Brain microvascular endothelial cell (primary cell): ENCODE measurements at regions not wholly inside any gene's neighbourhood (a gene's known extent, or its start where the extent isn't known, plus 50 kb on each side); places are given as distances from the start of the nearest gene placed in this dataset.

Experiments
- DNase-seq: peaks from one replicate; pipeline ENCODE4 v3.0.0-alpha.2; 2020
- H3K27ac ChIP-seq: fragments of 250-450 bp; sonication (Bioruptor Pico); 2 replicates; pipeline ENCODE4 v1.5.1; 2020; ENCODE audit warnings: mild to moderate bottlenecking, moderate library complexity
- H3K27me3 ChIP-seq: fragments of 250-450 bp; sonication (Bioruptor Pico); replicated peaks from 2 replicates; pipeline ENCODE4 v1.5.1; 2020; ENCODE audit warnings: mild to moderate bottlenecking
- H3K36me3 ChIP-seq: fragments of 250-450 bp; sonication (Bioruptor Pico); replicated peaks from 2 replicates; pipeline ENCODE4 v1.5.1; 2020; ENCODE audit warnings: mild to moderate bottlenecking
- H3K4me3 ChIP-seq: 2 replicates; pipeline ENCODE4 v1.5.1; 2011; ENCODE audit warnings: low read depth, mild to moderate bottlenecking, control low read depth, low read length, moderate library complexity
- CTCF ChIP-seq: IDR thresholded peaks from 2 replicates; pipeline ENCODE4 v1.5.1; 2011; ENCODE audit warnings: low read depth, mild to moderate bottlenecking, moderate library complexity, low read length, control low read depth, inconsistent platforms; ENCODE audit errors: missing control alignments
- in situ Hi-C: cut with HindIII; loops from 2 replicates; pipeline ENCODE4 v1.10.0; 2017; ENCODE audit warnings: low sequenced_read_pairs, low pct_ligation_motif_present

- TF ChIP-seq CTCF = no peak
- Histone ChIP-seq H3K36me3 (no peaks in the 10 kb centered on the region), H3K27ac (no peak overlapping the region), H3K4me3 (no peak overlapping the region), H3K27me3 (no peaks in the 10 kb centered on the region)
- DNase-seq = no peak
- in situ Hi-C loops = no loop called here
Measured at GRCh38 chr4:8939840-8940742, 68.5 kb upstream of the HMX1 start.

DNA sequence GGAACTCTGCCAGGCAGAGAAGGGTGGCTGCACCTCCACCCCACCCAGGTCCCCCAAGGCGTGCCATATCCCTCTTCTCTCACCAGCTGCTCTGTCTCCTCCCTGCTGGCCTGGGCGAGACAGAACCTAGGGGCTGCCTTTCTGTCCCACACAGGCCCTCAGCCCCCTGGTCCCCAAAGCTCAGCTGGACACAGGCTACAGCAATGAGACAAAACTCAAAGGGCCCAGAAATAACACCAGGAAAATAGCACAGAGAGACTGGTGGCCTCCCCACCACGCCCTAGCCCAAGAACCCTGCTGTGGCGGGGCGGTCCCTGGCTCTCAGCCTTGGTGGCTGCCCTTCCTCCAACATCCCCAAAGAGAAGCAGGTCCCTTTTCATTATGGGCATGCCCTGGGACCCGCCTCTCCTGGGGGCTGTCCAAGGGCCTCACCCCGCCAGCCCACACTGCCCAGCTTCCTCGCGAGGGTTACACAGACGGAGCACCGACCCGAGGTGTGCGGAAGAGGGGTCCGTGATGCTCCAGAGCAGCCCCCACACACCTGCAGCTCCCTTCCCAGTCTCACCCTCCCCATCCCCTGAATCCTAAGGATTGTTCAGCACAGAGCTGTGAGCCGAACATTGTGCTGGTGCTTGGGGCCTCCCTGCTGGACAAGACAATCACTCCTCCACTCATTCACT is 67.7 kb upstream of the HMX1 start:
- no peaks in the 10 kb centered on the region for H3K27me3 ChIP-seq
- in situ Hi-C loops = no loop called here
- DNase-seq = no peak
- no peak overlapping the region for H3K4me3 ChIP-seq
- no peaks in the 10 kb centered on the region for H3K36me3 ChIP-seq
- no peak for TF ChIP-seq CTCF
- H3K27ac ChIP-seq = no peak overlapping the region

DNA sequence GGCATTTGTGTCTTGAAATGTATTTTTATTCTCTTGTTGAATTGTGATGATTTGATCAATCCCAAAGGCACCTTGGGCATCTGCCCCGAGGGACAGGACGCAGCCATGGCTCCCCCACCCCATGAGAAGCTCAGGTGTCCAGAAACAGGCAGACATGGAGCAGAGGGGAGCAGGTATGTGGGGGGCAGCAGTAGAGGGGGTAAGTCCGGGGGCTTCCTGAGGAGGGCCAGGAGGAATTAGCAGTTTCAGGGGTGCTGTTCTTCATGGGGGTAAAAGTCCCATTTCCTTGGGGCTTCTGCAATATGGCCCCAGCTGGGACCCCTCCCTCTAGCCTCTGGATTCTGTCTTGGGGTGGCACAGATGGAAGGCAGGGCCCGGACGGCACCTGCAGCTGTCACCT is 67.0 kb upstream of the HMX1 start:
- in situ Hi-C loops = no loop called here
- Histone ChIP-seq H3K27me3 (no peaks in the 10 kb centered on the region), H3K36me3 (no peaks in the 10 kb centered on the region), H3K4me3 (no peak overlapping the region), H3K27ac (no peak overlapping the region)
- DNase-seq = no peak
- no peak for TF ChIP-seq CTCF

DNA sequence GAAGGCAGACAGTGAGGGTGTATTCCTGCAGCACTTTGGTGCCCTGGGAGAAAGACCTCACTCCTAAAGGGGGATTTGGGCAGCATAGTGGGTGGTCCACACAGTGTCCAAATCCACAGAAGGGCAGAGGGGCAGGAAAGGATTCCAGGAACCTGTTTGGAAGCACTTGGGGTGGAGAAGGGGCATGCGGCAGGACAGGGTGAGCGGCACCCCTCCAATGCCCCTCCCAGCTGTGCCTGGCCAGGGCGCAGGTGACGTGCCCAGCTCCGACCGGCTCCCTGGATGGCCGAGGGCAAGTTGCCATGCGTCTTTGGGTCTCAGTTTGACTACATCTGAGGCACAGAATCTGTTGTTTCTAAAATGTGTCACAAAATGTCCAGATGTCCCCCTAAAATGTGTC is 66.5 kb upstream of the HMX1 start:
- in situ Hi-C loops = no loop called here
- Histone ChIP-seq H3K27ac (no peak overlapping the region), H3K27me3 (no peaks in the 10 kb centered on the region), H3K4me3 (no peak overlapping the region), H3K36me3 (no peaks in the 10 kb centered on the region)
- DNase-seq = no peak
- no peak for TF ChIP-seq CTCF

- Histone ChIP-seq H3K27me3 (no peaks in the 10 kb centered on the region), H3K36me3 (no peaks in the 10 kb centered on the region), H3K27ac (no peak overlapping the region), H3K4me3 (no peak overlapping the region)
- DNase-seq = no peak
- in situ Hi-C loops = no loop called here
- TF ChIP-seq CTCF = no peak
Measured at GRCh38 chr4:8932884-8933283, 61.2 kb upstream of the HMX1 start.
